GM21619 (cell line): ENCODE measurements at regions not wholly inside any gene's neighbourhood (a gene's known extent, or its start where the extent isn't known, plus 50 kb on each side); places are given as distances from the start of the nearest gene placed in this dataset.
"Not testable (repeated sequence)": the region's sequence is repeated elsewhere in the genome, so short reads cannot be mapped to it uniquely, and the experiment has no call there.

Experiments used
- ATAC-seq: cut with Tn5 transposase; IDR thresholded peaks from one replicate; pipeline ENCODE4 v1.9.1; 2021; ENCODE audit not compliant: unreplicated experiment

- no peak for ATAC-seq
Measured at GRCh38 chr10:117746541-117747448, 204.2 kb downstream of the EMX2 start.

GRCh38 chr10:117747636-117748035, 205.1 kb downstream of the EMX2 start:
- ATAC-seq, result no peak

GRCh38 chr10:117748058-117748457, 205.5 kb downstream of the EMX2 start:
- no peak for ATAC-seq

- ATAC-seq, result no peak
Measured at GRCh38 chr10:117750616-117751015, 208.1 kb downstream of the EMX2 start.

GRCh38 chr10:117751259-117751658, 208.7 kb downstream of the EMX2 start:
- ATAC-seq, result no peak

GRCh38 chr10:117752103-117752502, 209.6 kb downstream of the EMX2 start:
- no peak for ATAC-seq

GRCh38 chr10:117754770-117755658, 212.5 kb downstream of the EMX2 start:
- ATAC-seq, result no peak

GRCh38 chr10:117755659-117756014, 213.1 kb downstream of the EMX2 start:
- ATAC-seq, result no peak

GRCh38 chr10:117757086-117757720, 214.7 kb downstream of the EMX2 start:
- no peak for ATAC-seq

- no peak for ATAC-seq
Measured at GRCh38 chr10:117759266-117759665, 216.7 kb downstream of the EMX2 start.

- ATAC-seq, result no peak
Measured at GRCh38 chr10:117761695-117762094, 219.1 kb downstream of the EMX2 start.

GRCh38 chr10:117762126-117762818, 219.7 kb downstream of the EMX2 start:
- no peak for ATAC-seq

GRCh38 chr10:117762819-117763172, 220.2 kb downstream of the EMX2 start:
- ATAC-seq, result no peak

- no peak for ATAC-seq
Measured at GRCh38 chr10:117763528-117763927, 221.0 kb downstream of the EMX2 start.

- ATAC-seq, result no peak
Measured at GRCh38 chr10:117768333-117769042, 225.9 kb downstream of the EMX2 start.

- no peak for ATAC-seq
Measured at GRCh38 chr10:117775526-117775925, 233.0 kb downstream of the EMX2 start.

- ATAC-seq, result not testable (repeated sequence)
Measured at GRCh38 chr10:117777222-117777621, 234.7 kb downstream of the EMX2 start.

- ATAC-seq, result no peak
Measured at GRCh38 chr10:117778241-117778640, 235.7 kb downstream of the EMX2 start.

GRCh38 chr10:117780411-117780810, 237.9 kb downstream of the EMX2 start:
- ATAC-seq, result no peak

GRCh38 chr10:117781216-117781831, 238.8 kb downstream of the EMX2 start:
- no peak for ATAC-seq
